Right lobe of liver (tissue), 6 donors: ENCODE measurements at regions not wholly inside any gene's neighbourhood (a gene's known extent, or its start where the extent isn't known, plus 50 kb on each side); places are given as distances from the start of the nearest gene placed in this dataset.

Experiments
- ATAC-seq, 4 donors: fragments of 200-7000 bp; cut with Tn5 transposase; one replicate each; pipeline ENCODE4 v1.9.1; 2020; ENCODE audit warnings: mild to moderate bottlenecking in 4 of 4, moderate library complexity in 4 of 4
- DNase-seq, 3 donors: peaks; one replicate each; pipeline ENCODE4 v3.0.0-alpha.2; 2020
- H3K27ac ChIP-seq, 3 donors: fragments of 200-600 bp; one replicate each; pipeline ENCODE4 v1.8.0; 2022
- H3K27me3 ChIP-seq, 2 donors: fragments of 200-600 bp; one replicate each; pipeline ENCODE4 v1.8.0; 2022
- H3K36me3 ChIP-seq, 4 donors: fragments of 200-600 bp; sonication (generic) in 1 of 4; one replicate each; pipeline versions ENCODE4 v1.5.1 to v1.8.0; 2017 to 2022; ENCODE audit warnings: control low read depth in 1 of 4
- H3K4me1 ChIP-seq, 4 donors: fragments of 200-600 bp; sonication (generic) in 1 of 4; one replicate each; pipeline versions ENCODE4 v1.5.1 to v1.8.0; 2017 to 2022; ENCODE audit warnings: control low read depth in 1 of 4
- H3K4me3 ChIP-seq, 3 donors: fragments of 200-600 bp; one replicate each; pipeline ENCODE4 v1.8.0; 2022
- H3K9me3 ChIP-seq, 4 donors: fragments of 200-600 bp; sonication (generic) in 1 of 4; one replicate each; pipeline versions ENCODE4 v1.5.1 to v1.8.0; 2017 to 2022; ENCODE audit warnings: control low read depth in 1 of 4
- CTCF ChIP-seq, 4 donors: fragments of 200-600 bp in 3 of 4; fragments of 450-650 bp in 1 of 4; IDR thresholded peaks; one replicate each; pipeline versions ENCODE4 v1.5.1 to v1.8.0; 2016 to 2022; ENCODE audit warnings: antibody characterized with exemption in 4 of 4, mild to moderate bottlenecking in 2 of 4
- POLR2A ChIP-seq: fragments of 450-650 bp; IDR thresholded peaks from one replicate; pipeline ENCODE4 v1.6.1; 2017; ENCODE audit warnings: antibody characterized with exemption, mild to moderate bottlenecking
- WGBS: methylation state at CpG from one replicate; pipeline ENCODE4 v1.1.6; 2018; ENCODE audit warnings: low coverage, low lambda C conversion rate; ENCODE audit not compliant: insufficient coverage; ENCODE audit errors: missing lambda C conversion rate; 5-methylcytosine and 5-hydroxymethylcytosine counted together
- intact Hi-C, 2 donors: fragments of 100-400 bp; cut with DNase I; formaldehyde crosslinking; loops; one replicate each; pipeline versions ENCODE4 v1.11.2 to v1.14.1; 2022
- donor health status: DM: no; HTN: yes; CAD: no.
- donor health status: DM: no; HTN: no; CAD: no.
- donor health status: DM: no; HTN: no; CAD: no.
- donor health status: DM: no; HTN: yes; CAD: no.
- donor health status: DM: no; HTN: yes; CAD: no.

- H3K27ac ChIP-seq: no peak overlapping the region
- H3K36me3 ChIP-seq: no peaks in the 10 kb centered on the region
- no peak for TF ChIP-seq CTCF (IDR thresholded peaks at IDR 0.05)
- no peak for TF ChIP-seq POLR2A
- no peaks in the 10 kb centered on the region for H3K27me3 ChIP-seq
- DNase-seq: no peak
- H3K9me3 ChIP-seq: no peaks in the 10 kb centered on the region
- WGBS: 80% methylated on average over 13 of the region's 14 CpGs
- intact Hi-C loops: no loop called here
- no peaks in the 10 kb centered on the region for H3K4me1 ChIP-seq
- ATAC-seq: no peak
- H3K4me3 ChIP-seq: no peak overlapping the region
Observed at GRCh38 chr15:95091444-95091843, 860.1 kb downstream of the MCTP2 start.

DNA sequence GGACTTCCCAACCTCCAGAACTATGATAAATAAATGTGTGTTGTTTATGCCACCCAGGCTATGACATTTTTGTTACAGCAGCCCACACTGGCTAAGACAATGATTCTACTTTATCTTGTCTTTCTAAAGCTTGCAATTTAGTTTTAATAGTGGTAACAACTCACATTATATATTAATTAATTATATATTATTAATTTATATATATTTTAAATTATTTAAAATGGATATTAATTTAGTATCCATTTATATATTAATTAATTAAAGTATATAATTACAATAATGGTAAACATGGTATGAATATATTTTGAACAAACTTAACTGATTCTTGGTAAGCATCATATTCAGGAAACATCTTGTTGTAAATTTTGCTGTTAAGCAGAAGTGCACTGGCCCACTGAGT is 863.9 kb downstream of the MCTP2 start:
- no peak for TF ChIP-seq POLR2A
- TF ChIP-seq CTCF (IDR thresholded peaks at IDR 0.05): no peak
- no peak for DNase-seq
- no peak for ATAC-seq
- intact Hi-C loops: no loop called here
- no peaks in the 10 kb centered on the region for H3K36me3 ChIP-seq
- no peaks in the 10 kb centered on the region for H3K9me3 ChIP-seq
- H3K27ac ChIP-seq: no peak overlapping the region
- no peak overlapping the region for H3K4me3 ChIP-seq
- no peaks in the 10 kb centered on the region for H3K27me3 ChIP-seq
- H3K4me1 ChIP-seq: no peaks in the 10 kb centered on the region

GRCh38 chr15:95096651-95097050 is 865.3 kb downstream of the MCTP2 start:
- 80% methylated on average over 6 of the region's 6 CpGs for WGBS
- Histone ChIP-seq H3K9me3 (no peaks in the 10 kb centered on the region), H3K4me3 (no peak overlapping the region), H3K36me3 (no peaks in the 10 kb centered on the region), H3K27ac (no peak overlapping the region), H3K27me3 (no peaks in the 10 kb centered on the region), H3K4me1 (no peaks in the 10 kb centered on the region)
- no peak for DNase-seq
- intact Hi-C loops: no loop called here
- no peak for ATAC-seq
- TF ChIP-seq POLR2A (no peak), CTCF (IDR thresholded peaks at IDR 0.05) (no peak)

DNA sequence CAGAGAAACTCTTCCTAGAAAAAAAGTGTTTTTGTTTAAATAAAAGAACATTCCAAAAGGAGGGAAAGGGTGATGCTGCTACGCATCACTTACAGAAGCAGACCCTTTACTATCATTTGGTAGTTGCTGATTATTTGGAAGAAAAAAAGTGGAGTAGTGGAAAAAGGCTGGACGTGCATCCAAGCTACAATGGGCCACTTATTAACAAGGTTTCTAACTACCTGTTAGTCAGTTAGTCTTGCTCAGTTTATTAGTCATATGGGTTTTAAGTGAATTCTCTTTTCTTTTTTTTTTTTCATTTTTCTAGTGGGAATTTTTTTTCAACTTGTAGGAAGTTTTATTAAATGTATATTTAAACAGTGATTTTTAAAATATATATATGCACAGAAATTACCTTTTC is 866.0 kb downstream of the MCTP2 start:
- H3K4me3 ChIP-seq: no peak overlapping the region
- H3K36me3 ChIP-seq: no peaks in the 10 kb centered on the region
- no peak for DNase-seq
- H3K9me3 ChIP-seq: no peaks in the 10 kb centered on the region
- TF ChIP-seq POLR2A (no peak), CTCF (IDR thresholded peaks at IDR 0.05) (no peak)
- WGBS: 56% methylated on average over 2 of the region's 2 CpGs
- no peak overlapping the region for H3K27ac ChIP-seq
- H3K4me1 ChIP-seq: no peaks in the 10 kb centered on the region
- H3K27me3 ChIP-seq: no peaks in the 10 kb centered on the region
- intact Hi-C loops: no loop called here
- no peak for ATAC-seq

DNA sequence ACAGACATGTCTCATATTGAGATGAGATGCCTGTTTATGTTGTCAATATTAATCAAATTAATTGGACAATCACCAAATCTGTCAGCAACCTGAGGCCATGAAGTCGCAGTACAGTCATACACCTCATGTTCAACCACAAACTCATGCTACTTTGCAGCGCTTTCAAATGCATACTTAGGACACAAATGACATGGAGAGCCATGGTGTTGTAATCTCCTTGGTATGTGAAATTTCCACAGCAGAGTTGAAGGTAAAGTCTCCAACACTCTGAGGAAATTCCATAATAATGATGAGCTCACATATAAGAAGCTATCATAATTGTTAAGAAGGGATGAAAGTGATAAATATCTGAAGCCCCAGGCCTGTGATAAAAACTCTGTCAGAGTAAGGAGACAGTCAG is 873.9 kb downstream of the MCTP2 start:
- Histone ChIP-seq H3K4me3 (no peak overlapping the region), H3K9me3 (no peaks in the 10 kb centered on the region), H3K27ac (no peak overlapping the region), H3K27me3 (no peaks in the 10 kb centered on the region), H3K36me3 (no peaks in the 10 kb centered on the region), H3K4me1 (no peaks in the 10 kb centered on the region)
- ATAC-seq (no peak), DNase-seq (no peak)
- WGBS: 88% methylated on average over 2 of the region's 2 CpGs
- TF ChIP-seq POLR2A: no peak
- TF ChIP-seq CTCF (IDR thresholded peaks at IDR 0.05): no peak
- intact Hi-C loops: no loop called here
